ENCODE measurements at regions not wholly inside any gene's neighbourhood (a gene's known extent, or its start where the extent isn't known, plus 50 kb on each side); places are given as distances from the start of the nearest gene placed in this dataset.
A peak's percentile ranks its signal among the peaks of the same experiment; 100 is the strongest.

DNA sequence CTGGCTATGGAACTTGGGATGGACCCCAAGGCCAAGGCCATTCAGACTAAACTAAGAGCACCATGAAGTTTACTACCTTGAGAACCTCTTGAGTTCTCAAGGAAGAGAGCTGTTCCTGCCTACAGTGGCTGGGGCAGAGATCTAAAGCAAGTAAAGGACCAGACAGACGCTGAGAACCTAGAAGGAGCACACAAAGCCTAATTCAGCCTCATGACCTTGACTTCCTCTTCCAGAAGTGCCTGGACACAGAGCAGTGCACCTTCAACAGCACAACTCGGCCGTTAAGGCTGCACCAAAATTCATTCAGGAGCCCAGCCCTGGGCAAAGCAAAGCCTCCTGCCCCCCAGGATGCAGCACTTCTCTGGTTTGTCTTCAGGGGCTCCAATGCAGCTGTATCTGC is 82.9 kb upstream of the AKIP1 start:
- DNase-seq (ENCODE audit: low read depth) = no peak
- TF ChIP-seq, protein P1, sequence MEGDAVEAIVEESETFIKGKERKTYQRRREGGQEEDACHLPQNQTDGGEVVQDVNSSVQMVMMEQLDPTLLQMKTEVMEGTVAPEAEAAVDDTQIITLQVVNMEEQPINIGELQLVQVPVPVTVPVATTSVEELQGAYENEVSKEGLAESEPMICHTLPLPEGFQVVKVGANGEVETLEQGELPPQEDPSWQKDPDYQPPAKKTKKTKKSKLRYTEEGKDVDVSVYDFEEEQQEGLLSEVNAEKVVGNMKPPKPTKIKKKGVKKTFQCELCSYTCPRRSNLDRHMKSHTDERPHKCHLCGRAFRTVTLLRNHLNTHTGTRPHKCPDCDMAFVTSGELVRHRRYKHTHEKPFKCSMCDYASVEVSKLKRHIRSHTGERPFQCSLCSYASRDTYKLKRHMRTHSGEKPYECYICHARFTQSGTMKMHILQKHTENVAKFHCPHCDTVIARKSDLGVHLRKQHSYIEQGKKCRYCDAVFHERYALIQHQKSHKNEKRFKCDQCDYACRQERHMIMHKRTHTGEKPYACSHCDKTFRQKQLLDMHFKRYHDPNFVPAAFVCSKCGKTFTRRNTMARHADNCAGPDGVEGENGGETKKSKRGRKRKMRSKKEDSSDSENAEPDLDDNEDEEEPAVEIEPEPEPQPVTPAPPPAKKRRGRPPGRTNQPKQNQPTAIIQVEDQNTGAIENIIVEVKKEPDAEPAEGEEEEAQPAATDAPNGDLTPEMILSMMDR (IDR thresholded peaks at IDR 0.05; ENCODE audit: insufficient read depth, low read depth, low read length, missing control alignments) = no peak

DNA sequence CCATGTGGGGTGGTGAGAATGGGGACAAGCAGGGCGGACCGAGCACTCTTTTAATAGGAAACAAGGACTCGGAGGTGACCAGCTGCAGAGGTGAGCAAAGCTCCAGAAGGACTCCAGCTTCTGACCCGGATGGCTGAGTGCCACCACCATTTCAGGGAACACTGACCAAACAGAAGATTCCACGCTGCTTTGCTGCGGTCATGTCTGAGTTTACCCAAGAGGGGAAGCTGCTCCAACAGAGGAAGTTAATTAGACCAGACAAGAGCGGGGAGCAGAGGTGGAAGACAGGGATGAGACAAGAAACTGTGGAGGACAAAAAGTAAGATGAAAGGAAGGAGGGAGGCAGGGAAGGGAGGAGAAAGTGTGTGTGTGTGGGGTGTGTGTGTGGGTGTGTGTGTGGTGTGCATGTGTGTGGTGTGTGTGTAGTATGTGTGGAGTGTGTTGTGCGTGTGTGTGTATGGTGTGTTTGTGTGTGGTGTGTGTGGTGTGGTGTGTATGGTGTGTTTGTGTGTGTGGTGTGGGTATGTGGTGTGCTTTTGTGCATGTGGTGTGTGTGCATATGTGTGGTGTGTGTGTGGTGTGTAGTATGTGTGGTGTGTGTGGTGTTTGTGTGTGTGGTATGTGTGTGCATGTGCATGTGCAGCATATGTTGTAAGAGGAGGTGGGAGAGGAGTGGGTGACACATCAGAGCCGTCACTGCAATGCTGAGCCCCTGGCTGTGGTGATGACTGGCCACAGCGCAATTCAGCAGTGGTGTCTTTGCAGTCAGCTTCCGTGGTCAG is 82.2 kb upstream of the AKIP1 start:
- no peak for DNase-seq (ENCODE audit: low read depth)
- no peak overlapping the region for H3K4me3 ChIP-seq (ENCODE audit: low read depth, low read length)
- TF ChIP-seq, protein P1 (IDR thresholded peaks at IDR 0.05; ENCODE audit: insufficient read depth, low read depth, low read length, missing control alignments) = no peak

More for the DNA sequence above, 82.9 kb upstream of the AKIP1 start:
- no peak overlapping the region for H3K4me3 ChIP-seq (ENCODE audit: low read depth, low read length)

DNA sequence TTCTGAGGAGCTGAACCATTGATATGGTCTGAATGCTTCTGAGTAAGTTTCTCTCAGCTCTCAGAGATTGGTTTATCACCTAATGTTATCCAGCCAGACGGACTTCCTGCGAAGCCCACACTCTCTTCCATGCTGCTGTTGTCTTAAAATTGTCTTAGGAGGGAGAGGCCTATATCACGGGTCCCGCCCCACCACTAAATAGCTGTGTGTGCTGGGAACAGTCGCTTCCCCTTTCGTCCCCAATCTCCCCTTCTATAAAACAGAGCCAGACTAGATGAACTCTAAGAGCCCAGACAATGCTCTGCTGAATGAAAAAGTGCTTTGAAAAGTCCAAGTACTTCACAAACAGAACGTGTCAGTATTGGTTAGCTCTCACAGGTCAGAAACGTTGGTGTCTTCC is 81.4 kb upstream of the AKIP1 start:
- no peak for DNase-seq (ENCODE audit: low read depth)
- H3K4me3 ChIP-seq (ENCODE audit: low read depth, low read length) = no peak overlapping the region
- TF ChIP-seq, protein P1 (IDR thresholded peaks at IDR 0.05; ENCODE audit: insufficient read depth, low read depth, low read length, missing control alignments) = no peak

DNA sequence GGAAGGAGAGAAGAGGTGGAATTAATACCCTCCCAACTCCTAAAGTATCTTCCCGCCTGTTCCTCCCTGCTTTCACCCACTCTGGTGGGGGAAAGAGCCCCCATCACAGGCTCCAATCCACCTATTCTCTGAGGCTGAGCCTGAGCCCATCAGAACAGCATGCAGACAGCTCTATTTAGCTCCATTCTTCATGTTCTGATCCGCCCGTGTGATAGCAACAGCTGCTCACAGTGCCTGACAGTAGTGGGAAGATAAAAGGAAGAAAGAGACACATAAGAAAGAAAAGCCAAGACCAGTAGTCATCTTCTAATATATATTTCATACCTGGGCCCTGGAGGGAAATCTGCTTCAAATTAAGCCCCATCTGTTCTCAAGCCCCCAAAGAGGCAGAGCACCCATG is 80.3 kb upstream of the AKIP1 start:
- no peak overlapping the region for H3K4me3 ChIP-seq (ENCODE audit: low read depth, low read length)
- TF ChIP-seq, protein P1 (IDR thresholded peaks at IDR 0.05; ENCODE audit: insufficient read depth, low read depth, low read length, missing control alignments) = no peak
- DNase-seq (ENCODE audit: low read depth) = no peak

DNA sequence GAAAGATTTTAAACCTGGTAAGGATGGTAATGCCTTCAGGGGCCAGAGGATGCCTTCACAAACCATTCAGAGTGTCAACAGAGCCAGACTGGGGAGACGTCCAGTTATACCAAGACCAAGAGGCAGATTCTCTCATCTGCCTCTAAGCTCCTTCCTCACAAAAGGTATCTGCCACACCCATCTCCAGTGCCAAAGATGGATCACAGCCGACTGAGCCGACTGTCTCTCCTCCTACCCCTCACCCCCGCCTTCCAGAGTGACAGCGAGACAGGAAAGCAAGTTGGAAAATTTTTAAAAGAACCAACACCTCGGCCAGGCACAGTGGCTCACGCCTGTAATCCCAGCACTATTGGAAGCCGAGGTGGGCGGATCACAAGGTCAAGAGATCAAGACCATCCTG is 79.1 kb upstream of the AKIP1 start:
- TF ChIP-seq, protein P1 (IDR thresholded peaks at IDR 0.05; ENCODE audit: insufficient read depth, low read depth, low read length, missing control alignments) = no peak
- no peak for DNase-seq (ENCODE audit: low read depth)

DNA sequence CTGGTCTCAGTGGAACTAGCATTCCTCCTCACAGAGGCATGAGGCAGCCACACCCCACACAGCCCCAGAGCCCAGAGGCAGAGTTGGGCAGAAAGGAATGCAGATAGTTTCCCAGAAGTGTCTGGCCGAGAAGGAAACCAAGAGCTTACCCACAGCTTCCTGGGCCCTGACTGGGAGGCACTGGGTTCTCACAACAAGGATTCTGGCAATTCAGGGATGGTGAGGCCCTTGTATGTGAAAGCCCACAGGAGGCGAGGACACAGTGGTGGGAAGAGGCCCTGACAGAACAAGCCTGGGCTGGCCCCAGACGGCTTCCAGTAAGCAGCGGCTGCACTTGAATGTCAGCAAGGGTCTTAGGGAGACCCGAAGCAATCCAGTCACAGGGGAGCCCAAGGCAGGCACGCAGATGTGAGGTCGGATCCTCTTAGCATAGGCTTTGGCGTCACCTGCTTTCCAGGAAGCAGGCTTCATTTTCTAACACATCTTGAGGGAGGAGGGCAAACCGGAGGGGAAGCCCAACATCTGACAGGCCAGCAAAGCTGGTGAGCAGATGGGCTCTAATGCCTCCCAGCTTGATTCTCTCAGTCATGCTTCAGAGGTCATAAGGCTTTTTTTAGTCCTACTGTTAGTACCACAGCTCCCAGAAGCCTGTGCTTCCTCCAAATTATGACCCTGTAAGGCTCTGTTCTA is 78.3 kb upstream of the AKIP1 start:
- H3K4me3 ChIP-seq (ENCODE audit: low read depth, low read length) = peak overlapping the region; percentile 48
- peak; percentile 91 for DNase-seq (ENCODE audit: low read depth)
- TF ChIP-seq, protein P1 (IDR thresholded peaks at IDR 0.05; ENCODE audit: insufficient read depth, low read depth, low read length, missing control alignments) = no peak

More for the DNA sequence above, 79.1 kb upstream of the AKIP1 start:
- H3K4me3 ChIP-seq (ENCODE audit: low read depth, low read length) = no peak overlapping the region
